Hepatic stellate cell (primary cell): ENCODE measurements at regions not wholly inside any gene's neighbourhood (a gene's known extent, or its start where the extent isn't known, plus 50 kb on each side); places are given as distances from the start of the nearest gene placed in this dataset.
"Not testable (repeated sequence)": the region's sequence is repeated elsewhere in the genome, so short reads cannot be mapped to it uniquely, and the experiment has no call there.

Experiments
- DNase-seq: peaks from one replicate; pipeline ENCODE4 v3.0.0; 2011; ENCODE audit warnings: low spot score

DNA sequence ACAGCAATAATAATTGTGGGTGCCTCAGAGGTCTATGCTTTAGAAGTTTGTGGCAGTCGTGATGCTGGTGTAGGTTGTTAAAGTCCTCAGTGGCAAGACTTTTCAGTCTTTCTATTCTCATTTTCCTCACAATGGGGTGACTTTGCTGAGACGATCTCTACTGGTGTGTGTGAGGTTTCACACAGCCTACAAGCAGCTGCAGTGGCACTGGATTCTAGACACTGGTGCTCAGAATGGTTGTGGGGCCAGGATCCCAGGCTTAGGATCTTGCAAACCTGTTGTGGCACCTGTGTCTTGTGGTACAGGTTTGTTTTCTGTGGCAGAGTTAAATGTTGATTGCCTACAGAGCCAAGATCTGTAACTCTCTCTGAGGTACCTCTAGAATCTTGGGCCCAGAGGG is 581.2 kb downstream of the PTPRC start:
- no peak for DNase-seq

DNA sequence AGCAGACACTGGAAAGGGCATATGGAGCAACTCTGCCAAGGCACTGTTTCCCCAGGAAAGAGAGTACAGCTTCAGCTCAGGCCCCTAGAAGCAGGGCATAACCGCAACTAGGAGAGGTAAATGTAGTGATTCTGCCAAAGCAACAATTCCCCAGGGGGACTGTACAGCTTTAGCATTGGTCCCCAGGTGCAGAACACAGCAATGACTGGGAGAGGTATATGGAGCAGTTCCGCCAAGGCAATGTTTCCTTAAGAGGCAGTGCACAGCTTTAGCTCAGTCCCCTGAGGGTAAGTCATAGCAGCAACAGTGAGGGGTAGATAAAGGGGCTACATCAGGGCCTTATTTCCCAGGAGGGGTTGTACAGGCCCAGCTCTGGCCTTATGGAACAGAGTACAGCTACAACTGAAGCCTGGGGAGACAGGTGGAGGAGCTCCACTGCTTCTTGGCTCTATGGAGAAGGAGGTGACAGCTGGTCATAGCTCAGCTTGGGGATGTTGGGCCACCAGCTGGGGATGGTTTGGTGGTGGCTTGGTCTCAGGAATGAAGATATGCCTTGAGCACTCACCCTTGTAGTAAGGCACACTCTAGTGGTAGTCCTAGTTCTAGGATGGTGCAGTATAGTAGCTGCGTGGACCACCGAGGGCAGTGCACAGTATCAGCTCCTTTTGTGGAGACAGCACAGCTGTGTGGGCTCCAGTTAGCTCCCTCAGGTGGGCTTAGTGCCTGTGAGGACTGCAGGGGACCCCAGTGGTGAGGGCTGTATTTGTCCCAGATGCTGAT is 582.7 kb downstream of the PTPRC start:
- no peak for DNase-seq

DNA sequence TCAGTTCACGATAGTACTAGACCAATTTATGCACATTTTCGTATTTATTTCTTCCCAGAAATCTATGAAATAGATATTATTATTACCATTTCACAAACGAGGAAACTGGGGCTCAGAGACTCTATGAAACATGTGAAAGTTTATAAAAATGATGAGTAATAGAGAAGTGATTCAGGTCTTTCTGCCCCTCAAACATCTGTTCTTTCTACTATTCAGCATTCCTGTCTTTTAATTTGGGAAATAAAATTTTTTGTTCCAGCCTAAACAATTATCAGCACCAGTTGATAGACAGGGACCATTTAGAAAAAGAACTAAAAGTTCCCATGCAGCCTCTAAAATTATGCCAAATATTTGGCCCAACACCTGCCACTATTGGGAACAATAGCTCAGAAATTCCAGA is 585.1 kb downstream of the PTPRC start:
- DNase-seq: no peak

DNA sequence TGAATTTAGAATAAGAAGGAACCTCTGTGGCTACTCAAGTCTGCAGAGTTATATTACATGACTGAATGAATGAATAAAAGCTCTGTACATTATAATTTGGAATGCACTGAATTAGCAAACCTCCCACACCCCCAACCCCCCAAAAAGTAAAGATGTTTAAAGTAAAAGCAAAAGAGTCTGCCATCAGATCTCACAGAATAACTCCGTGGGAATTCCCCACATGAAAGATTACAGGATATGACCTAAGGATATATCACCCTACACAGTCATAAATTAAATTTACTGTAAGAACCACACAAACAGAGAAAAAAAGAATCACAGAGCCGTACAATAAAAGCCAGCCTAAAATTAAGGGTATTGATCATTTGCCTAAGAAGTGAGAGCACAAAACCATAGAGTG is 587.3 kb downstream of the PTPRC start:
- no peak for DNase-seq

DNA sequence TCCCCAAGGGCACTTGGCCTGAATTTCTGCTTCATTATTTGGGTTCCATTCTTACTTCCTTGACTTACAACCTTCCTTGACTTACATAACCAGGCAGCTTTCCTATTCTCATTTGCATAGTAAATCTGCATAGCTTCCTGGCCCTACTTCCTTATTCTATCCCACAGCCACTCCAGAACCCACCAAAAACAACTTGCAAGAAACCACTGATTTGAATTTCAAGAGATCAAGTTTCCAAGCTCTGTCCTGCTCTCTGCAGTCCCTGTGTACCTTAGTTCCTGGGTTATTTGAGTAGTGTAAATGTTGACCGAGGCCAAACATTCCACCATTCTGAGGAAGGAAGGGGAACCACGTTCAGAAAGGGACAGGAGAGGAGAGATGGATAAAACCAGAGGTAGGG is 603.3 kb downstream of the PTPRC start:
- DNase-seq: no peak

DNA sequence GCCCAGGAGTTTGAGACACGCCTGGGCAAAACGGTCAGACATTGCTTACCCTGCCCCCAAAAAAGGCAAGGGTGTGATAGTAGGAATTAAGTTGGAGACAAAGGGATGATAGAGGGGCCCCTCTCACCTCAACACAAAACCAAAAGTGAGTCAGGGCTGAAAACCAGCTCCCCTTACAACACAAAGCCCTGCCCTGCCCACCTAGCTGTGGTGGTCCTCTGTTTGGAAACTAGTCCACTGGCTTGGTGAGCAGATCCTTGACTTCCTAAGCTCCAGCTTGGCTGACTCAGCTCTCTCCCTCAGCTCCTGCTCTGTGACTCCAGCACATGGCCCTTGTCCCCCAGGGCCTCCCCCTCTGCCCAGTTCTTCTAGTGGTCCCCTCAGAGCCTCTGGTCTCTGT is 603.8 kb downstream of the PTPRC start:
- DNase-seq: no peak

DNA sequence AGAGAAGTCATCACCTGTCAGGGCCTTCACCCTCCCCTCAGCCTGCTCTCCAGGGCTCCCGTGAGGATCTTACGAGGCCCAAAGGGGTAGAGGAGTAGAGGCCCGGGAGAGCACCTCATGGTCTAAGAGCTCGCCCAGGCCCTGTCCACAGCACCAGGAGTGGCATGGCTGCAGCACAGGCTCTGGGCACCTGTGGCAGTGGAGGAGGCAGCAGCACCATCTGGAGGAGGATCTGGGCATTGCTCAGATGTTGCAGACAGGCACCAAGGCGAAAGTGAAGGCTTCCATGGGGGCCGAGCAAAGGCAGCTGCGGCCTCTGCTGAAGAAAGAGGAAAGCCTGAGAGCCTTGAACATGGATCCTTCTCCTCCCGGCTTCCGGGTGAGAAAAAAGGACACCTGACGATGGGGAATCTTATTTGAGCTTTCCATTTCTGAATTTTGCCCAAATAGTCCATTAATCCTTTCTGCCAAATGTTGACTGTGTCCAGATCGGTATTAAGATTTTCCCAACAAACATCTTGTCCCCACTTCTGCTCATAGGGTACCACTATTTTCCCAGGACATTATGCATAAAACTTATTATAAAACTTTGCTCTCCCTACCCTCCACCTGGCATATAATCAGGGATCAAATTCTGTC is 604.7 kb downstream of the PTPRC start:
- DNase-seq: peak; percentile 12

DNA sequence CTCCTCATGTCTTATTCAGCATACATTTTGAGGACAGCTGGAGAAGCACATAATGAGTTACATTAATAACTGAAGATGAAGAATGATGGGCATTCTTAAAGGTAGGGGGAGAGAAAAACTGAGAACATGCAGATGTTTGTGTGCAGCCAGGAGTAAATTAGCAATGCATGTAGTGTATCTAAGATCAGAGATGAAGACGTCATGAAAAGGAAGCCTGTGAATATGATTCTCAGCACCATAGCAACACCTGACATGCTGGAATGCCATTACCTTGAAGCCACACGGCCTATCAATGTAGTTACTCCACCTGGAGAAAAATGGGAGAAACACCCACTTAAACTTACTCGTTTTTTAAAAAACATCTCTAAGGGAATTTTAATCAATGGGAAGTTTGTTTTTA is 607.1 kb downstream of the PTPRC start:
- DNase-seq: no peak

DNA sequence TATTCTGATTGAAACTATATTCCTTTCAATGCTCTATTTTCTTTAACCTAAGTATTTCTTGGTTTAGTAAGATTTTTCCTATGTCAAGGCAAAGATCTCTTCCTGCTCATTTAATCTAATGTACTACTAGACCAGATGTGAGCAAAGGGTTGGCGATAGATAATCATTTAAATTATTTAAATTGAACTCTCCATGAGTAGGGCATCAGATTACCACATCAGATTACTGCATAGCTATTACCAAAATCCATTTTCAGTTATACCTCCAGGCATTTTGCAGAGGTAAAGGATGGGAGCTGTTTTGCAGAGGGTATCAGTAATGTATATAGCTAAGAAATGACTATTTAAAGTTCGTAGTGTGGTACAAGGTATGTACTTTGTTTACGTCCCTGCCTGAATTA is 607.9 kb downstream of the PTPRC start:
- DNase-seq: no peak

DNA sequence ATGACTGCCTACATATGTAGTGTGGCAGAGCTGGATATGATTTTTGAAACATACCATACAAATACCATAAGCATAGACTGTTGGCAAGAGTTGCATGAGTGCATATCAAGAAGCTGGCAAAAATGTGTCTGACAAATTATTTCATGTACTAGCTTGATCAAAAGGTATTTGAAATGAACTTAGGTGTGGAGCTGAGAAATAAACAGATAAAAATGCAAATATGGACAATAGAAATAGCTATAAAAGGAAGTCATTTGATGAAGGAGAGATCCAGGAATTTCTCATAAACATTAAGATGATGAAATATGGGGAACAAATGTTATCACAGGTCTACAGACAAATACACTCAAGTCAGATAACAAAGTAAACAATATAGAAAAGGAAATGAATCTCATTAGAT is 609.1 kb downstream of the PTPRC start:
- no peak for DNase-seq

DNA sequence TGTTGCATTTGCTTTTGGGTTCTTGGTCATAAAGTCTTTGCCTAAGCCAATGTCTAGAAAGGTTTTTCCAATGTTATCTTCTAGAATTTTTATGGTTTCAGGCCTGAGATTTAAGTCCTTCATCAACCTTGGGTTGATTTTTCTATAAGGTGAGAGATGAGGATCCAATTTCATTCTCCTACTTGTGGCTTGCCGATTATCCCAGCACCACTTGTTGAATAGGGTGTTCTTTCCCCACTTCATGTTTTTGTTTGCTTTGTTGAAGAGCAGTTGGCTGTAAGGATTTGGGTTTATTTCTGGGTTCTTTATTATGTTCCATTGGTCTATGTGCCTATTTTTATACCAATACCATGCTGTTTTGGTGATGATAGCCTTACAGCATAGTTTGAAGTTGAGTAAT is 615.2 kb downstream of the PTPRC start:
- not testable (repeated sequence) for DNase-seq

DNA sequence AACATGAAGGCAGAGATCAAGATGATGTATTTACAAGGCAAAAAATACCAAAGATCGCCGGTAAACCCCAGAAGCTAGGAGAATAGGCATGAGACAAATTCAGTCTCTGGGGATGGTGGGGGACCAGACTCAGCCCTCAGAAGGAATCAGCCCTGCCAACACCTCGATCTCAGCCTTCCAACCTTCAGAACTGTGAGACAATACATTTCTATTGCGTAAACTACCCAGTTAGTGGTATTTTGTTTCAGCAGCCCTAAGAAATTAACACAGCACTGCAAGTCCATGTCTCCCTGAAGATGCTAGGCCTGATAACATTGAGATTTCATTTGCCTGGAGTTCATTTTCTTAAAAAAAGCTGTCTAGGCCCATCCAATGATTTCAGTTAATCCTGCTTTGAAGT is 622.5 kb downstream of the PTPRC start:
- no peak for DNase-seq

DNA sequence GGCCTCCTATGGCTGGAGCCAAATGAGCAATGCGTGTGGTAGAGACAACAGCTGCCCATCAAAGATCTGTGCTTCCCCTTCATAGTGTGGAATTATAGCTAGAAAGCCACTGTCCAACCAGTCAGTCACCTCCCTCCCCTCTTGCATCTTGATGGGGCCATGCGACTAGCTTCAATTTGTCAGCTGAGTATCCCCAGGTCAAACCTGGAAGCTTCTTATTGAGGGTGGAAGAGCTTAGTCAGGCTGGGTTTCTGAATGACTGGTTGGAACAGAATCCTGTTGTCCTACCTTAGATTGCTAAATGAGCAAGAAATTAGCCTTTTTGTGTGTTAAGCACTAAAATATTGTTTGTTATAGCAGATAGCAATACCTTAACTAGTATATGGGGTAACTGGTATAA is 625.4 kb downstream of the PTPRC start:
- DNase-seq: no peak

DNA sequence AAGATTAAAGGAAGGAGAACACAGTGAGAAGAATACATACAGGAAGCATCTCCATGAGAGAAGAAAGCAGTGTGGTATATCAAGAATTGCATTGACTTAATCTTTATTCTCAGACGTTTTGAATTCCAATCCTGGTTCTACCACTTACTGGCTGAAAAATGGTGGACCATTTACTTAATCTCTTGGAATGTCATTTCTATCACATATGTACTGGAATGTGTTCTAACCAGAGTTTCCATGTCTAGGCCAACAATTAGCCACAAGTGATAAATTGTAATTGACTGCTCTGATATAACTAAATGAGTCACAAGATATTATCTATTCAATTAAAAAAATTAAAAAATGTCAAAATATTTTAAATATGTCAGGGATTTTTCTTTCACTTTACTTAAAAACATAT is 626.1 kb downstream of the PTPRC start:
- DNase-seq: no peak

DNA sequence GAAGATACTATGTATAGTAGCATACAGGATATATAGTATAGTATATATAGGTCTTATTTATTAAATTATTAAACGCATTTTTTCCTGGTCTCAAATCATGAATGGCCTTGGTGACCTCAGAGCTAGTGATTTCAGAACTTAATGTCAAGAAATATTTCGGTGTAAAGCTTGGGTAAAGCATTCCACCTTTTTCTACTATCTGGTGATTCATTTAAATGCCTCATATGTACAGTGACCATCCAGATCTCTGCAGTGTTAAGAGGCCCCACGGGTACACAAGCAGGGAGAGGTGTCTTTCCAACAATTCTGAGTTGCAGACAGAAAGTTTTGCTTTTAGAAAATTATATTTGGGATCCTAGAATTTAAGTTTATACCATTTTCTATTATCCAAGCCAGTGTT is 626.5 kb downstream of the PTPRC start:
- no peak for DNase-seq

DNA sequence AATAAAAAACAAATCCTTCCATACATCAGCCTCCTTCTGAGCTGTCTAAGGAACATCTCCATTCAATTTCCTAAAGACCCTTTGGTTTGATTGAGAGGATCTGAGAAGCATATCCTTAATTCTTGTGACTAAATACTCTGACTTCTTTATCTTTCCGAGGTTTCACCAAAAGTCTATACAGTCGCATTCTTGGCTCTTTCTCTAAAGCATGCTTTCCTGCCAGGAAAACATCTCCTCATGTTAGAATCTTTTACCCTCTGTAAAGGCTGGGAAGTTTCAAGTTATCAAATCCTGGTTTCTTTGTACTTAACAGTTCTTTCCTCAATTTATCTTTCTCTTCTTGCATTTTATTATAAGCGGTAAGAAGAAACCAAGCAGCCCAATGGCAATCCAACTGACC is 630.4 kb downstream of the PTPRC start:
- DNase-seq: no peak

DNA sequence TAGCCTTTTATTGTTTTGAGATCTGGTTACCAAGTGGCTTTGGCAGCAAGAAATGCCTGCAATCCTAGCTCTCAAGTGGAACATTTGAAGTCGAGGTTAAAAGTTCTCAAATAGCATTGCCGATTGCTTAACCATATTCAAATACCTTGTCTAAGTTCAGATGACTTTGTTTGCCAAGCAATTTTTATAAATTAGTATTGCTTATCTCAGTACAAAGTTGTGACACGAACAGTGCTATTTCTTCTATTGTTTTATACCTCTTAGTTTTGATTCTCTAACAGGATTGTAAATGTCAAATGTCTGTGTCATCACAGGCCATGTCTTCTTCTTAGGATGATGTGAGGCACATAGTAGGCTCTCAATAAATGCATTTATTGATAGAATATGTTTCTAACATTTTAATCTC is 633.3 kb downstream of the PTPRC start:
- no peak for DNase-seq

DNA sequence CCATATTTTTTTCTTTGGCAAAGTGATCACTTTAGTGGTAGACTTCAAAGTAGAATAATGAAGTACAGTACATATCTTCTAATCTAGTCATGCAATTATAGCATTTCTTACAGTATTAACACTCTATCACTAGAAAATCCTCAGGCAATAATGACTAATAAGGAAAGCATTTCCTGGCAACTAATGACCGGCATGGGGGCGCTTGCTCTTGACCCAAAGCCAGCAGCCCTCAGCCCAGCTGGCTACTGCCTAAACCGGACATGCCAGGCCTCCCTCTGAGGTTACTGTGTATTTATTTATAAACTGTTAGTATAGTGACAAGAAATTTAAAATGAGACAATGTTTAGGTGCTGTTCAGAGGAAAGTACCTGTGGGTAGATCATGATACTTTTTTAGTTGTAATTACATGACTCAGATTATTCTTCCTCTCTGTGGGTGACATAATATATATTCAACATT is 633.8 kb downstream of the PTPRC start:
- peak; percentile 63 for DNase-seq

DNA sequence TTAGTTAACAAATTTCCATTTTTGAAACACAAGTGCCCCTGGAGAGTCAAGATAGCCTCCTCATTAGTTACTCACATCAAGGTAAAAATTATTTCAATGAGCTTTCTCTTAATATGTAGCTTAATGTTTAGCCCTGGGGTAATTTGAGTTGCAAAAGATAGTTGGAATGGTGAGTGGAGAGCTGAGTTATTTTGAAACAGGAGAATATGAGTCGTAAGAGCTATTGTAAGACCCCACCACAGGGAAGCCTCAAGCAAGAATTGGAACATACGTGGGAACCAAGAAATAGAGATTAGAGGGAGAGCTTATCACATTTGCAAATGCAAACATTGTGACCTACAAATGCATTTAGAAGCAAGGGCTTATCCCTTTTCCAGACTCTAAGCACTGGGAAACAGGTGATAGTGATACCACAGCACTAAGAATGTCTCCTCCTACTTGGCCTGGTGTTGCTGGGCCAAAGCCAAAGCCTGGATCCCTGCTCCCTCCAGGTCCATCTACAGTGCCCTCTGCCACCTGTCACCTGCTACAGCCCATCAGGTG is 635.1 kb downstream of the PTPRC start:
- no peak for DNase-seq

DNA sequence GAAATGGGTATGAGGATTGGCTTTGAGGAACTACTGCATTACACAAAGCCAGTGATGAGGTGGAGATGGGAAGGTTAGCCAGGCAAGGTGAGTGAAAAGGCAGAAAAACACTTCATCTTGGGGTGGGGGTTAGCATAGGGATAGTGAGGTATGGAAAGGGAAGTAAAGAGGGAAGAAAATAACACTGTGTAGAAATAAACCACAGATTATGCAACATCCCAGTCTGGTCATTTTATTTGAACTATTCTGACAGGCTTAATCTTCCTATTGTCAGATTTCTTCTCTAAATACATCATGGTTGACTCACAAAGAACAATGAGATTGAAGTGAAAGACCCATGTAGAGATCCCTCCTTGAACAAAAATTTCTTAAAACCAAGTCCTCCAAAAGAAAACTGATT is 640.2 kb downstream of the PTPRC start:
- no peak for DNase-seq

DNA sequence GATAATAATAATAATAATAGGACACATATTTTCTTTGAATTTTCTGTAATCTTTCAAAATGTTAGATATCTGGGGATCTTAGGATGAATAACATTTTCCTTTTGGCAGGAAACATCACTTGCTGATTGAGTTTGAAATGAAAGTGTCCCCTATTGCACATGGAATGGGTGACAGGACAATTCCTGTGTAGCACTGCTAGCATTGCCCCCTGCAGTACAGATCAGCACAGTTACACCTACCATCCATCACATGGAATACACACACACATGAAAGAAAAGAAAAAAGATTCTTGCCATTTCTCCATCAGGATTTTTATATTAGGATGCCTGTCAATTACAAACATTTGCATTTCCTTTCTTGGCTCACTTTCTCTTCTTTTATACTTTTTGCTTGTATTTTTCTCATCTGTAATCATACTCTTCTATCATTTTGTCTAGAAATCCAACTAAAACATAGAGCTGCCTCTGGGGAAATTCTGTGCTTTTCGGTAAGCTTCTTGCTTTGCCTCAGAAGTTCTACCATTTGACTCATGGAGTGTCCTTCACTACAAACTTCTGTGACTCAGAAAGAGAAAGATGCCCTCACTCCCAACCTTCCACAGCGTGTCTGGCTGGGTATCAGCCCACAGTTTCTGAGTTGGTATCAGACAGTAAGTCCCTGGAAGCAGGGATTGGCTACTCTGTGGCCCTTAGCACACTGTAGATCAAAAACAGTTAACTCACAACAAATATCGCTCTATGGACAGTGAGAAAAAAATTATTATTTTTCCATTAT is 641.2 kb downstream of the PTPRC start:
- DNase-seq: no peak

DNA sequence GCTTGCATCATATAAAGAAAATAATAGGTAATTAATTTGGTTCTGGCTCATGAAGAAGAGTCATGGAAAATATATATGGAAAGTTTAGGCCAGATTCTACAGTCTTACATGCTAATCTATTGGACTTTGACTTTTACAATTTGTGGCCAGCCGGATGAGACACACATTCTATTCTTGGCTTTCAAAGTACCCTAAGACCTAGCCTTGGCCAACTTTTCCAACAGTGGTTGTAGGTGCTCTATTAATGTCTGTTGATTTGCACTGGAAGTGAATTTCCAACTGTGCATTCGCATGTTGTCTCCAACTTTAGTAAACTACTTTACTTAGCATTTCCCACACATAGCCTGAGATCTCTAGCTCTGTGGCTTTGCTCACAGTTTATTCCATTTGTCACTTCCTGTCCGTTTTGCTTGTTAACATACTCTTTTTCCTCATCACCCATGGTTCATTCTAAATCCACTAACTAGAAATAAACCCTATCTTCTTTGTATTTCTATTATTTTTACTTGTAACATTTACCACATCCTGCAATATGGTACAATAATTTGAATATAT is 644.0 kb downstream of the PTPRC start:
- DNase-seq: no peak

DNA sequence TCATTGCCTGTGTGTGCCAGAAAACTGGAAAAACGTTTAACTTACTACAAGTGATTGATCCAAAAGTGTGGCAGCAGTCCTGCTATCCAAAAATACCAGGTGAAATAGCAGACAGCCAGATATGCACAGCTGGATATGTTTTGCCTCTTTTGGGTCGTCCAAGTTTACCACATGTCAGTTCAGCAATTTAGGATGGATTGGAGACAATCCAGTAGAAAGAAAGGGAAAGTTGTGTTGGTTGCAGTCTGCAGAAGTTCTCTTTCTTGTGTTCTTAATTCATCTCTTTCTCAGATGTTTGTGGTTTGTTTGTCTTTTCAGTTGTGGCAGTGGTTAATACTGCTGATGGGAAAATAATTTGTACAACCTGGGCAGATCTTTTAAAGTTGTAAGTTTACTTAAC is 645.0 kb downstream of the PTPRC start:
- no peak for DNase-seq
